Mesenchymal stem cell (in vitro differentiated cells and primary cell): ENCODE measurements at regions not wholly inside any gene's neighbourhood (a gene's known extent, or its start where the extent isn't known, plus 50 kb on each side); places are given as distances from the start of the nearest gene placed in this dataset.
A peak's percentile ranks its signal among the peaks of the same experiment; 100 is the strongest.
"Not testable (repeated sequence)": the region's sequence is repeated elsewhere in the genome, so short reads cannot be mapped to it uniquely, and the experiment has no call there.

Experiments used
- DNase-seq: peaks from one replicate; pipeline ENCODE4 v3.0.0-alpha.2; 2013
- H2AFZ ChIP-seq: one replicate; pipeline ENCODE4 v1.6.1; 2013; ENCODE audit warnings: low read depth, mild to moderate bottlenecking, control low read depth, inconsistent platforms, low read length, moderate library complexity
- H2AK5ac ChIP-seq: 2 replicates; pipeline ENCODE4 v1.6.1; 2013; ENCODE audit warnings: low read length, moderate library complexity, mild to moderate bottlenecking, inconsistent platforms; ENCODE audit not compliant: severe bottlenecking
- H2BK120ac ChIP-seq: one replicate; pipeline ENCODE4 v1.6.1; 2013; ENCODE audit warnings: low read depth, mild to moderate bottlenecking, inconsistent platforms, low read length, moderate library complexity
- H2BK12ac ChIP-seq, 2 experiments: one replicate each; pipeline ENCODE4 v1.6.1; 2013; ENCODE audit warnings: inconsistent platforms in 2 of 2, low read length in 2 of 2, mild to moderate bottlenecking in 2 of 2, moderate library complexity in 2 of 2, control low read depth in 1 of 2
- H2BK15ac ChIP-seq: one replicate; pipeline ENCODE4 v1.6.1; 2013; ENCODE audit warnings: mild to moderate bottlenecking, low read depth, inconsistent platforms; ENCODE audit not compliant: poor library complexity, severe bottlenecking
- H2BK5ac ChIP-seq: 2 replicates; pipeline ENCODE4 v1.6.1; 2013; ENCODE audit warnings: low read depth, mild to moderate bottlenecking, low read length, control low read depth, inconsistent platforms; ENCODE audit not compliant: poor library complexity, severe bottlenecking
- H3K14ac ChIP-seq, 2 experiments: one replicate each; pipeline ENCODE4 v1.6.1; 2013; ENCODE audit warnings: inconsistent platforms in 2 of 2, low read length in 2 of 2, control low read depth in 1 of 2, mild to moderate bottlenecking in 1 of 2, moderate library complexity in 1 of 2
- H3K18ac ChIP-seq, 2 experiments: one replicate each; pipeline ENCODE4 v1.6.1; 2013; ENCODE audit warnings: inconsistent platforms in 2 of 2, low read length in 2 of 2, control low read depth in 1 of 2, low read depth in 1 of 2, mild to moderate bottlenecking in 1 of 2
- H3K23ac ChIP-seq, 2 experiments: one replicate each; pipeline ENCODE4 v1.6.1; 2013; ENCODE audit warnings: inconsistent platforms in 2 of 2, low read length in 2 of 2, mild to moderate bottlenecking in 2 of 2, moderate library complexity in 2 of 2, control low read depth in 1 of 2
- H3K27ac ChIP-seq: 2 replicates; pipeline ENCODE4 v1.5.1; 2013; ENCODE audit warnings: mild to moderate bottlenecking, moderate library complexity, low read length, control low read depth, inconsistent platforms; ENCODE audit not compliant: poor library complexity, severe bottlenecking
- H3K27me3 ChIP-seq, 2 experiments: 2 replicates each; pipeline versions ENCODE4 v1.6.1 to v1.7.0; 2013; ENCODE audit warnings: low read length in 2 of 2, mild to moderate bottlenecking in 2 of 2, moderate library complexity in 2 of 2, control low read depth in 1 of 2, inconsistent platforms in 1 of 2; ENCODE audit not compliant: control insufficient read depth in 1 of 2, insufficient read depth in 1 of 2
- H3K36me3 ChIP-seq, 2 experiments: 2 replicates each; pipeline versions ENCODE4 v1.6.1 to v1.7.0; 2013; ENCODE audit warnings: low read length in 2 of 2, control low read depth in 1 of 2, inconsistent platforms in 1 of 2, low read depth in 1 of 2, mild to moderate bottlenecking in 1 of 2; ENCODE audit not compliant: insufficient read depth in 2 of 2, control insufficient read depth in 1 of 2
- H3K4ac ChIP-seq, 2 experiments: one replicate each; pipeline ENCODE4 v1.6.1; 2013; ENCODE audit warnings: inconsistent platforms in 2 of 2, low read length in 2 of 2, mild to moderate bottlenecking in 2 of 2, moderate library complexity in 2 of 2, control low read depth in 1 of 2, low read depth in 1 of 2
- H3K4me1 ChIP-seq: 2 replicates; pipeline ENCODE4 v1.6.1; 2013; ENCODE audit warnings: low read depth, low read length, control low read depth; ENCODE audit not compliant: control insufficient read depth, insufficient read depth
- H3K4me2 ChIP-seq: 2 replicates; pipeline ENCODE4 v1.6.1; 2013; ENCODE audit warnings: low read length, mild to moderate bottlenecking, inconsistent platforms; ENCODE audit not compliant: poor library complexity, severe bottlenecking
- H3K4me3 ChIP-seq, 2 experiments: 2 replicates each; pipeline versions ENCODE4 v1.5.1 to v1.7.0; 2013; ENCODE audit warnings: low read length in 2 of 2, mild to moderate bottlenecking in 2 of 2, control low read depth in 1 of 2, low read depth in 1 of 2; ENCODE audit not compliant: insufficient read depth in 1 of 2
- H3K79me1 ChIP-seq: replicated peaks from 2 replicates; pipeline ENCODE4 v1.6.1; 2013; ENCODE audit warnings: mild to moderate bottlenecking, control low read depth, low read length, inconsistent platforms; ENCODE audit not compliant: poor library complexity, severe bottlenecking
- H3K9ac ChIP-seq: 2 replicates; pipeline ENCODE4 v1.7.0; 2013; ENCODE audit warnings: mild to moderate bottlenecking, low read length, moderate library complexity
- H3K9me3 ChIP-seq: 2 replicates; pipeline ENCODE4 v1.7.0; 2013; ENCODE audit warnings: mild to moderate bottlenecking, low read length; ENCODE audit not compliant: control insufficient read depth
- H4K8ac ChIP-seq: one replicate; pipeline ENCODE4 v1.6.1; 2013; ENCODE audit warnings: inconsistent platforms, mild to moderate bottlenecking, low read length, moderate library complexity
- H4K91ac ChIP-seq: one replicate; pipeline ENCODE4 v1.6.1; 2013; ENCODE audit warnings: mild to moderate bottlenecking, low read length, inconsistent platforms
- WGBS: methylation state at CpG from one replicate; pipeline ENCODE4 v1.1.7; 2013; ENCODE audit warnings: mixed read lengths; 5-methylcytosine and 5-hydroxymethylcytosine counted together

- Histone ChIP-seq H3K9me3 (no peaks in the 10 kb centered on the region), H2AFZ (no peak overlapping the region), H3K27me3 (no peaks in the 10 kb centered on the region), H4K91ac (no peak overlapping the region), H4K8ac (no peak overlapping the region), H3K9ac (no peak overlapping the region), H2BK12ac (no peak overlapping the region), H3K27ac (no peak overlapping the region), H2BK15ac (no peak overlapping the region), H3K4ac (no peak overlapping the region), H2AK5ac (no peak overlapping the region), H3K4me3 (no peak overlapping the region), H3K23ac (no peak overlapping the region), H3K18ac (no peak overlapping the region), H3K14ac (no peak overlapping the region), H3K4me2 (no peak overlapping the region), H3K79me1 (no peaks in the 10 kb centered on the region), H2BK120ac (no peak overlapping the region), H2BK5ac (no peak overlapping the region), H3K36me3 (no peaks in the 10 kb centered on the region), H3K4me1 (no peaks in the 10 kb centered on the region)
- DNase-seq, result peak; percentile 56
Observed at GRCh38 chr15:84112025-84112424, 123.5 kb upstream of the GOLGA6L4 start.

GRCh38 chr15:84113919-84114318 lies 121.7 kb upstream of the GOLGA6L4 start:
- Histone ChIP-seq H3K14ac (no peak overlapping the region), H2BK12ac (no peak overlapping the region), H2AK5ac (no peak overlapping the region), H2BK120ac (no peak overlapping the region), H3K23ac (no peak overlapping the region), H3K27me3 (no peaks in the 10 kb centered on the region), H3K18ac (no peak overlapping the region), H2BK15ac (no peak overlapping the region), H3K4ac (no peak overlapping the region), H4K91ac (no peak overlapping the region), H3K9me3 (no peaks in the 10 kb centered on the region), H3K36me3 (no peaks in the 10 kb centered on the region), H3K79me1 (no peaks in the 10 kb centered on the region), H3K27ac (no peak overlapping the region), H4K8ac (no peak overlapping the region), H2BK5ac (no peak overlapping the region), H2AFZ (no peak overlapping the region), H3K4me1 (no peaks in the 10 kb centered on the region), H3K4me3 (no peak overlapping the region), H3K4me2 (no peak overlapping the region), H3K9ac (no peak overlapping the region)
- WGBS, result 92% methylated on average over 5 of the region's 5 CpGs
- no peak for DNase-seq

GRCh38 chr15:84114680-84115079 lies 120.9 kb upstream of the GOLGA6L4 start:
- H3K27me3 ChIP-seq, H2BK15ac ChIP-seq, H3K36me3 ChIP-seq, H3K9me3 ChIP-seq, H3K23ac ChIP-seq, H4K8ac ChIP-seq, H2BK12ac ChIP-seq, H3K14ac ChIP-seq, H2BK5ac ChIP-seq, H3K4me3 ChIP-seq, H3K27ac ChIP-seq, H3K4ac ChIP-seq, H3K4me2 ChIP-seq, H4K91ac ChIP-seq, H3K4me1 ChIP-seq, H3K9ac ChIP-seq, DNase-seq, H3K18ac ChIP-seq, H2BK120ac ChIP-seq, H2AK5ac ChIP-seq, H2AFZ ChIP-seq, H3K79me1 ChIP-seq: not testable (repeated sequence)
- 86% methylated on average over 7 of the region's 7 CpGs for WGBS

GRCh38 chr15:84119351-84119750 lies 116.2 kb upstream of the GOLGA6L4 start:
- not testable (repeated sequence) for H3K4me3 ChIP-seq, H2BK120ac ChIP-seq, H3K4me2 ChIP-seq, H3K14ac ChIP-seq, H3K36me3 ChIP-seq, H2AFZ ChIP-seq, H3K27ac ChIP-seq, DNase-seq, H3K4me1 ChIP-seq, H2AK5ac ChIP-seq, H3K9ac ChIP-seq, H2BK12ac ChIP-seq, H3K27me3 ChIP-seq, H2BK5ac ChIP-seq, H3K79me1 ChIP-seq, H3K23ac ChIP-seq, H3K4ac ChIP-seq, H2BK15ac ChIP-seq, H4K8ac ChIP-seq, H3K9me3 ChIP-seq, H4K91ac ChIP-seq, H3K18ac ChIP-seq
- 50% methylated on average over 1 of the region's 1 CpG for WGBS
